RWPE1 (cell line): ENCODE measurements at regions not wholly inside any gene's neighbourhood (a gene's known extent, or its start where the extent isn't known, plus 50 kb on each side); places are given as distances from the start of the nearest gene placed in this dataset.

Experiments
- CTCF ChIA-PET: fragments of 350-600 bp; sonication (Branson Sonifier 250); formaldehyde crosslinking; extraction: SDS; loops from one replicate; lab custom pipeline; 2021; lab: Yijun Ruan, JAX
- POLR2A ChIA-PET: fragments of 400-600 bp; formaldehyde crosslinking; extraction: SDS; loops from one replicate; lab custom pipeline; 2020; ENCODE audit warnings: antibody characterized with exemption; ENCODE audit not compliant: low non-redundant PET; lab: Yijun Ruan, JAX
- DNase-seq: peaks from one replicate; pipeline ENCODE4 v3.0.0; 2012; ENCODE audit warnings: low spot score
- H3K27ac ChIP-seq: fragments of 450-650 bp; 2 replicates; pipeline ENCODE4 v1.5.1; 2017
- CTCF ChIP-seq: fragments of 450-650 bp; conservative IDR thresholded peaks from 2 replicates; pipeline ENCODE4 v1.5.1; 2017; ENCODE audit warnings: low read depth, mild to moderate bottlenecking

GRCh38 chr15:45763170-45763869 is 128.5 kb downstream of the SQOR start:
- ChIA-PET POLR2A (no interaction called here), CTCF (interaction anchor here (0.6 to 0.7 kb wide), 3 partner anchors 38 to 531 kb away, joined by 3 to 4 read pairs (median 4); no protein-coding TSS in a partner anchor)
- H3K27ac ChIP-seq: no peak overlapping the region
- DNase-seq: no peak
- no peak for TF ChIP-seq CTCF

- POLR2A ChIA-PET: no interaction called here
Measured at GRCh38 chr15:45773149-45773548, 138.3 kb downstream of the SQOR start.

GRCh38 chr15:45776772-45777171 is 141.9 kb downstream of the SQOR start:
- ChIA-PET CTCF (no interaction called here), POLR2A (no interaction called here)
- H3K27ac ChIP-seq: no peak overlapping the region
- DNase-seq: no peak
- no peak for TF ChIP-seq CTCF

More at GRCh38 chr15:45773149-45773548, 138.3 kb downstream of the SQOR start:
- no peak for DNase-seq
- no peak overlapping the region for H3K27ac ChIP-seq
- TF ChIP-seq CTCF: no peak
- CTCF ChIA-PET: no interaction called here

- ChIA-PET CTCF (no interaction called here), POLR2A (no interaction called here)
- DNase-seq: no peak
- no peak for TF ChIP-seq CTCF
- no peak overlapping the region for H3K27ac ChIP-seq
Measured at GRCh38 chr15:45777781-45778180, 143.0 kb downstream of the SQOR start.

GRCh38 chr15:45780352-45780751 is 145.5 kb downstream of the SQOR start:
- POLR2A ChIA-PET: no interaction called here
- TF ChIP-seq CTCF: no peak
- no peak for DNase-seq
- CTCF ChIA-PET: interaction anchor here (0.6 kb wide), 1 partner anchor 20 kb away, joined by 3 read pairs; no protein-coding TSS in a partner anchor
- no peak overlapping the region for H3K27ac ChIP-seq

GRCh38 chr15:45784656-45785055 is 149.8 kb downstream of the SQOR start:
- CTCF ChIA-PET: no interaction called here

More at GRCh38 chr15:45784656-45785055, 149.8 kb downstream of the SQOR start:
- no peak overlapping the region for H3K27ac ChIP-seq
- TF ChIP-seq CTCF: no peak
- DNase-seq: peak; percentile 62
- POLR2A ChIA-PET: no interaction called here
